WERI-Rb-1 (cell line): ENCODE measurements at regions not wholly inside any gene's neighbourhood (a gene's known extent, or its start where the extent isn't known, plus 50 kb on each side); places are given as distances from the start of the nearest gene placed in this dataset.

Experiments used
- DNase-seq: peaks from one replicate; pipeline ENCODE4 v3.0.0-alpha.2; 2020
- H3K27ac ChIP-seq: fragments of 250-450 bp; sonication (Bioruptor Pico); 2 replicates; pipeline ENCODE4 v1.5.1; 2020; ENCODE audit warnings: mild to moderate bottlenecking, moderate library complexity
- H3K27me3 ChIP-seq: fragments of 250-450 bp; sonication (Bioruptor Pico); 2 replicates; pipeline ENCODE4 v1.5.1; 2021; ENCODE audit warnings: mild to moderate bottlenecking, low read depth, moderate library complexity; ENCODE audit not compliant: insufficient read depth, severe bottlenecking
- H3K36me3 ChIP-seq: fragments of 250-450 bp; sonication (Bioruptor Pico); 2 replicates; pipeline ENCODE4 v1.5.1; 2020; ENCODE audit warnings: mild to moderate bottlenecking, moderate library complexity
- H3K4me3 ChIP-seq: 2 replicates; pipeline ENCODE4 v1.5.1; 2011; ENCODE audit warnings: low read depth, mild to moderate bottlenecking, control low read depth, low read length
- H3K9me3 ChIP-seq: fragments of 250-450 bp; sonication (Bioruptor Pico); 2 replicates; pipeline ENCODE4 v1.5.1; 2021; ENCODE audit warnings: mild to moderate bottlenecking, moderate library complexity; ENCODE audit not compliant: severe bottlenecking
- CTCF ChIP-seq: IDR thresholded peaks from 2 replicates; pipeline ENCODE4 v1.5.1; 2011; ENCODE audit warnings: low read depth, mild to moderate bottlenecking, control low read depth, inconsistent platforms, low read length

DNA sequence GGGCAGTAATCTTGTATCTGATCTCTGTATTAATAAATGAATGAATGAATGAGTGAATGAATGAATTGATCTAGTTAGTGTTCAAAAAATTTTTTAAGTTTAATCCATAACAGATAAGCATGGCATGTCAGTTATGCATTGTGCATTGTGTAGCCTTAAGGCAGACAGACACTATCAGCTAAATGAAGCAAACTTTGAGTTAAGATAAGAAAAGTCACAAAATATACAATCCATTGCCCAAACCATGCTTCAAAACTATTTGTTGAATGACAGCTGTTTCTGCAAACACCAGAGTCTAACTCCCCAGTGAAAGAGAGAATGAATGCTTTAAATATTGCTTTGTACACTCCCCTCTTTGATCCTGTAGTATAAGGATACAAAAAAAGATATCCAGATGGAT is 314.3 kb upstream of the ETAA1 start:
- H3K27ac ChIP-seq, result no peak overlapping the region
- TF ChIP-seq CTCF, result no peak
- no peaks in the 10 kb centered on the region for H3K9me3 ChIP-seq
- DNase-seq, result no peak
- H3K36me3 ChIP-seq, result no peaks in the 10 kb centered on the region
- H3K27me3 ChIP-seq, result peaks cover 26% of the 10 kb centered on the region
- H3K4me3 ChIP-seq, result no peak overlapping the region

DNA sequence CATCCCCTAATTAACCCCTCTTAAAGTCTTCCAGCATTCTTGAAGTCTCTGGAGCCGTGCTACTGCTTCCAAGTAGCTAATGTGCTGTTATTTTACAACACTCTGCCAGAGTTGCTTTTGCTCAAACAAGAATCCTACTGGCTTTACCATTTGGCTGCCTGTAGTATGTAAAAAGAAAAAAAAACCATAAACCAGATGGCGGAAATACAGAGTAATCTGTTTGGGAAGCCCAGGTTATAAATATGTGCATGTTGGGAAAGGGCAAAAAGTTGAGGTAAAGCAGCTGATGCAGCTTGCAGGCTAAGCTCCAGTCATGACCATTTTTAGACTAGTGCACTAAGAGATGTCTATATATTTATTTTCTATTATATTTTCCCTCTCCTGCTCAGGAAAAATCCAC is 313.2 kb upstream of the ETAA1 start:
- H3K36me3 ChIP-seq, result no peaks in the 10 kb centered on the region
- peaks cover 33% of the 10 kb centered on the region for H3K27me3 ChIP-seq
- no peaks in the 10 kb centered on the region for H3K9me3 ChIP-seq
- no peak overlapping the region for H3K4me3 ChIP-seq
- no peak overlapping the region for H3K27ac ChIP-seq
- TF ChIP-seq CTCF, result no peak
- no peak for DNase-seq

GRCh38 chr2:67085146-67085545 is 312.0 kb upstream of the ETAA1 start:
- Histone ChIP-seq H3K27ac (no peak overlapping the region), H3K36me3 (no peaks in the 10 kb centered on the region), H3K4me3 (no peak overlapping the region), H3K9me3 (no peaks in the 10 kb centered on the region), H3K27me3 (peaks cover 29% of the 10 kb centered on the region)
- DNase-seq, result no peak
- no peak for TF ChIP-seq CTCF

DNA sequence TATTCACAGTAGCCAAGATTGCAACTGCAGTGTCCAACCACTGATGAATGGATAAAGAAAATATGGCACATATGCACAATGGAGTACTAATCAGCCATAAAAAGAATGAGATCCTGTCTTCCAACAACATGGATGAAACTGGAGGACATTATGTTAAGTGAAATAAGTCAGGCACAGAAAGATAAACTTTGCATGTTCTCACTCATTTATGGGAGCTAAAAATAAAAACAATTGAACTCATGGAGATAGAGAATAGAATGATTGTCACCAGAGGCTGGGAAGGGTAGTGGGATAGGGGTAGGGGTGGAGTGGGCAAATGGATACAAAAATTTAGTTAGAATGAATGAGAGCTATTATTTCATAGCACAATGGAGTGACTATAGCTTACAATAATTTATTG is 305.5 kb upstream of the ETAA1 start:
- DNase-seq, result no peak
- H3K9me3 ChIP-seq, result no peaks in the 10 kb centered on the region
- no peak overlapping the region for H3K4me3 ChIP-seq
- peaks cover 24% of the 10 kb centered on the region for H3K27me3 ChIP-seq
- H3K27ac ChIP-seq, result no peak overlapping the region
- H3K36me3 ChIP-seq, result no peaks in the 10 kb centered on the region
- TF ChIP-seq CTCF, result no peak

- TF ChIP-seq CTCF, result no peak
- no peak overlapping the region for H3K4me3 ChIP-seq
- no peaks in the 10 kb centered on the region for H3K36me3 ChIP-seq
- no peak for DNase-seq
- peaks cover 2% of the 10 kb centered on the region for H3K9me3 ChIP-seq
- peaks cover 19% of the 10 kb centered on the region for H3K27me3 ChIP-seq
- no peak overlapping the region for H3K27ac ChIP-seq
Observed at GRCh38 chr2:67095121-67095520, 302.0 kb upstream of the ETAA1 start.

DNA sequence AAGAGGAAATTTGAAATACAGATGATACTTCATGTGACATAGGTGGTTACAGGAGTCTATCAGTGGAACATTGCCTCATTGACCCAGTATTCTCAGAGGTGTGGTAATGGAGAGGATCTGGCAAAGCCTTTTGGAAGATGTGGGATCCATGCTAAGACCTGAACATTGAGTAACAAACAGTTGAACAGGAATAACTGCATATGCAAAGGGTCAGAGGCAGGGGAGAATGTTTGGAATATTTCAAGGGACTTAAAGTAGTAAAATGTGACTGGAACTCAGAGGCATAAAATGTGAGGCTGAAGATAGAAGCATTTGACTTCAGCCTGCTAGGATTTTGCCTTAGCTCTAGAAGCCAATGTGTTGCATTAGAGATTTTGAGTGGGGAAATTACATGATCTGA is 300.2 kb upstream of the ETAA1 start:
- Histone ChIP-seq H3K4me3 (no peak overlapping the region), H3K9me3 (peaks cover 2% of the 10 kb centered on the region), H3K36me3 (no peaks in the 10 kb centered on the region), H3K27me3 (peaks cover 20% of the 10 kb centered on the region), H3K27ac (no peak overlapping the region)
- no peak for TF ChIP-seq CTCF
- DNase-seq, result no peak
